Stimulated activated CD8-positive, alpha-beta memory T cell treated with anti-CD3 and anti-CD28 coated beads, Interleukin-15, amount 100 ng/mL, for 24 hours (primary cell): ENCODE measurements at regions not wholly inside any gene's neighbourhood (a gene's known extent, or its start where the extent isn't known, plus 50 kb on each side); places are given as distances from the start of the nearest gene placed in this dataset.

Experiments
- DNase-seq: peaks from one replicate; pipeline ENCODE4 v3.0.0-alpha.2; 2020; ENCODE audit warnings: low read depth

DNA sequence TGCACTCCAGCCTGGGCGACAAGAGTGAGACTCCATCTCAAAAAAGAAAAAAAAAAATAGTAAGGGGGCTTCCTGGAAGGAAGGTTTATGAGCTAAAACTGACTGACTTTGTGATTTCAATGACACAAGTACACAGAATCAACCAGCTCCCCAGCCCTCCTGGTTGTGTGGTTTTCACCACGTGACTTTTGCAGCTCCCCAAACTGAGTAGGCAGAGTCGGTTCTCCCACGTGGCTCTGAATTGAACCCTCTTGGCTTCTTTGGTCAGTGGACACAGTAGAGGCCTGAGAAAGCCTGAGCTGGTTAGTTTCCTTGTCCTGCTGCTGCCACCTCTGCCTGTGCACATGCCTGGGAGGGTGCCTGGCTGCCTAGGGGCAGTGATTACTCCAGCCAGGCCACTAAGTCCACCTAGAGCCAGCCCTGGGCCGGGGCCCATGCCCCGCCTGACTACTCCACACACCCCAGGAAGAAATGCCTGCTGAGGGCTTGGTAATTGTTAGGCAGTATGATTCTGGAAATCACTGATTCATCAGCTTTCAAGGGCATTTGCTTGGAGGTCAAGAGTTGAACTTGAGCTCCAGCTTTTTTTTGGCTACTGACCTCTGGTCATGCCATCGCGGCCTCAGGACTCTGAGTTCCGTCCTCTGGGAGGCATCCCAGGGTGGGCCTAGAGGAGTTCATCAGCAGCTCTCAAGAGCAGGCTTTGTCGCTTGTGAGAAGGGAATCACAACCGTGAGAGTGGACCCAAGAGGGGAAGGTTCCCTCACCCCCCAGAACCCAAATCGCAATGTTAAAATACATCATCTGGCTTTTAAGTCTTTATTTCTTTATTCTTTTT is 431.9 kb upstream of the HS6ST1 start:
- DNase-seq = no peak

DNA sequence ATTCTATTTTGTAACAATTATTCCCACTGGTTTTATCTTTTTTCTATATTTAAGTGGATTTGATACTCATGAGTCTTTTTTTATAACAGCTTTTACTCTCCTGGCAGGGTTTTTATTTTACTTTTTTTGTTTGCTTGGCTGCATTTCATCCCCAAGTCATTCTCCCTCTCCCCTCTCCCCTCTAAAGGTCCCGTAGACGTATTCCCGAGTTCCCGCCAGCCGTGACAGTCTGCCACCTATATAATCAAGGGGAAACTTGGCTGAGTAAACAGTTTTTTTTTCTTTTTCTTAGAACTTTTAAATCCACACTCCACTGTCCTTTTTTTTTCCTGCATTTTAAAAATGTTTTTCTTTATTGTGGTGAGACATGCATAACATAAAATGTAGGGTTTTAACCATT is 433.1 kb upstream of the HS6ST1 start:
- no peak for DNase-seq

DNA sequence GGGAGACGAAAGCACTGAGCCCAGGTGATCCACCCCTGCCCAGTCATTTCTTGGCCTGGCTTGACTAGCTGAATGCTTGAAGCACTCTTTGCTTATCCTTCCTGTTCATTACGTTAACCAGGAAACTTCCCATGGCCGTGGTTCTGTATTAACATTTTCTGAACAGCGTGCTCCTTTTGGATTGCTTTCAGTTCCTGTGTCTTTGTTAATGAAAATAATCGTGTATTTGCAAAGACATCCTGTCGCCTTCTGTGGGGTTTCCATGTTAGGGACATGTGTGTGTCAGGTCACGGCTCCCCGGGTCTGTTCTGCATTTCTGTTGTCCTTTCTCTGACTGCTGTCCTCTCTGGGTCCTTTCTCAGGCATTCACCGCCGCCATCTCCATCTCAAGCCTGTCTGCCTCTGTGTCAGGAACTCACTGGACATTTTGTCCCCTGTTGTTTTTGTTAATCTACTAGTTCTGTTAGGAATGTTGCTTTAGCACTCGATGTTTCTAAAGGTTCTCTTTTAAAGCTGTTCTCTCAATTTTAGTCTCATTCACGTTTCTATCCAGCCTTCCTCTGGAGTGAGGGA is 434.1 kb upstream of the HS6ST1 start:
- DNase-seq = no peak

DNA sequence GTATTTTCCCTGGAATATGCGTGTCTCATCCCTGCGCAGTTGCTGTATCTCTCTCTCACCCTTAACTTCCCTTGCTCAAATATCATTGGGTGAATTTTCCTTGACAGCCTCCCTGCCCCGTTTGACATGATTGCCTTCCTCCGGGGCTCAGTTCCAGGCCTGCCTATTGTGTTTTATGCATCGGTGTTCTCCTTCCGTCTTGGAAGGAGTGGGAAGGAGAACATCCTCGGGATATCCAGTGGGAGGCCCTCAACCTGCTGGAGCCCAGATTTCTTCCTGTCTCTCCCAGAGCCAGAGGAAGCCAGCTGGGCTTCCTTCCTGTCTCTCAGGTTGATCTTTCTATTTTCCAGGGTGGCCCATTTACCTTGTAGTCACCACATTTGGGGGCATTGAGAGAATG is 434.7 kb upstream of the HS6ST1 start:
- no peak for DNase-seq

DNA sequence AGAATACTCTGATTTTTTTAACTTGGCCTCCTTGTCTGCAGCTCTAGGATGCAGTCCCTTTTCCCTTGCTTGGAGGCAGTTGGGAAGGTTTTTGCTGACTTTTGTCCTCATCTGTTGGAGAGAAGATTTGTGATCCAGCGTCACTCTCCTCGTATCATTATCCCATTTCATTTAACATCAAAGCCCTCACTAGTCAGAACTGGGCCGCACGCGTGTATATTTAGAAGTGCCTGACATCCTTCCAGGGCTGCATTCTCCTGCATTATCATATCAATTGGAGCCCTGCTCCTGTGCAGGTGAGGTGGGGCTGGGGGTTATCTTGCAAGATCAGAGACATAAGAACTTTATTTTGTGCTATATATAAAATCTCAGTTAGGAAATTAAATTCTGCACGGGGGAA is 435.1 kb upstream of the HS6ST1 start:
- no peak for DNase-seq

DNA sequence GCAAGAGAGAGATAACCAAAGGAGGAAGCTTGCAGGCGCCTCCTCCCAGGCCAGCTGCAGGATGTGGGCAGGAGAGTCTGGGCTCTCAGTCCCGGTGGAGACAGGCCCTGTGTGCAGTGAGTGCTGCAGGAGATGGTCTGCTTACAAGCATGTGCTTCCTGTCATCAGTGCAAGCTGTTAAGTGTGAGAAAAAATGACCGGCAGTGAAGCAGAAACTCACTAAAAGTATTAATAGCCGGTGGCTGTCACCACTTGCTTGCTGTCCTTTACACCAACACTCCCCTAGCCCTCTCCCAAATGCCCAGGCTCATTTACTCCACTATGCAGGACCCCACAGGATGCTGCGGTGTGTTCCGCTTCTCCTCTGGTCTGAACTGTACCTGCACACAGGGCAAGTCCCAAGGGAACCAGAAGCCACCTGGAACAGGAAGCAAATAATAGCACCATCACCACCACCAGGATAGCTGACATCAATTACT is 435.6 kb upstream of the HS6ST1 start:
- DNase-seq = no peak

DNA sequence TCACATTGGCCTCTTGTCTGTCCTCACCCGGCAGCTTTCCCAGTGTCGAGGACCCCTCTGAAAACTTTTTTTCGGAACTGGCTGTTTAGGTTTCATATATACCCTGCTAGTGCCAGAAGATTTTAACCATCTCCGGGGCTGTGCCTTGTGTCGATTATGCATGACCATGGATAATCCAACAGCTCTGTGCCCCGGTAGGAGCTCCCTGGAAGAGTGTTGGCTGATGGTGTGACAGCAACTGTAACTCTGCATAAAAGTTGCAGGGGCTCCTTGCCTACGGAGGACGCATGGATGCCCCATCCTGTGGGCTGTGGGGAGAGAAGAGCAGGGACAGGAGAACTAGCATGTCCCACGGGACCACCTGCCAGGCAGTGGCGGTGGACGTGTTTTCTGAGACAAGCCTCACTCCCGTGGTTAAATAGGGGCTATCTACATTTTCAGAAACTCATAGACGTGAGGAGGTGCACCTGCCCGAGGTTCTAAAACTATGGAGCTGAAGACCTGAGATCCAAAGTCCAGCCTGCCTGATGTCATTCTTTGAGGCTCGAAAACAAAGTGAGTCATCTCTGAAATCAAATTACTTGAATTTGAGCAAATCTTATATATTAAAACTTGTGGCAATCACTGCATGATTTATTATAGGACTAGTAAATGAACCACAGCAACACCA is 437.2 kb upstream of the HS6ST1 start:
- no peak for DNase-seq

DNA sequence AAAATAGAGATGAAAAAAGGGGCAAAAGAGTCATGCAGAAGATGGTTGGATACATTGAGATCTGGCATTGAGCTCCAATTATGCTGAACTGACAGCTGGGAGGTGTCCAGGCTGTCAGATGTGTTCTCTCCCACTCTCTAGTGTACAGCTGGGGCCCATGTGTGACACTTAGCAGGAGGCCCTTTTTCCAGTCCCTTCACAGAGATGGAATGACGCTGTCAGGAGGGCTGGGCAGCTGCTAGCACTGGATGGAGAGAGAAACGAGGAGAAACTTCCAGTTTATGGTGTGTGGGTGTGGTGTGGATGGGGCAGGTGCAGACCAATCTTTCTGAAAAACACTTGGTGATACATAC is 437.7 kb upstream of the HS6ST1 start:
- DNase-seq = no peak

DNA sequence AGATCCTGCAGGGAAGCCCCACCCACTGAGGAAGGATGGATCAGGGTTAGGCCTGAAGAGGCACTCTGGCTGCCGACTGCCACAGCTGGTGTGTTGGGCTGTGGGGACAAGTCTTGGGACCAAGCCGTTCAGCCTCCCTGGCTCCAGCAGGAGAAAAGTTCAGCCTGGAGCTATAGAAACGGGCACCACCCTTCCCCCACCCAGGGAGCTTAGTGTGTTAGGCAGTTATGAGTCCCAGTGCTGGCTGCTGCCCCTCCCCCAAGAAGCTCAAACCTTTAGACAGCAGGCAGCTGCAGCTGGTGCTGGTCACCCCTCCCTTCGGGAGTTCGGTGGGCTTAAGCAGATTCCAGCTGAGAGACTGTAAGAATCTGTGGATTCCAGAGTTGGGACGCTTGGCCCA is 447.1 kb upstream of the HS6ST1 start:
- no peak for DNase-seq

DNA sequence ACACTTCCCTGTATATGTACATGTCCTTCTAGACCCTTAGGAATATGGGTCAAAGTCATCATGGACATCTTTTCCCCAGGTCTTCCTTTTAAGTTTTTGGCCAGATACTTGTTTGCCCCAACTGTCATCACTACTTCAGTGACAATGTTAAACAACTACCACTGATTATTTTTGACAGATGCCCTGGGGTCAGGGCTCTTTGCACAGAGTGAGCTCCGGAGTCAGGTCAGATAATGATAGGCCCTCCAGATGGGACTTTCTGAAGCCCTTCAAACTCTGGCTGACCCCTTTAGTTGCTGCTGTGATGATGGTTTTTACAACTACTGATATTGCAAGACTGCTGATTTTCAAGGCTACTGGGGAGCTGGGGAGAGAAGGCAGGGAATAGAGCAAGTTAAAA is 449.4 kb upstream of the HS6ST1 start:
- no peak for DNase-seq

DNA sequence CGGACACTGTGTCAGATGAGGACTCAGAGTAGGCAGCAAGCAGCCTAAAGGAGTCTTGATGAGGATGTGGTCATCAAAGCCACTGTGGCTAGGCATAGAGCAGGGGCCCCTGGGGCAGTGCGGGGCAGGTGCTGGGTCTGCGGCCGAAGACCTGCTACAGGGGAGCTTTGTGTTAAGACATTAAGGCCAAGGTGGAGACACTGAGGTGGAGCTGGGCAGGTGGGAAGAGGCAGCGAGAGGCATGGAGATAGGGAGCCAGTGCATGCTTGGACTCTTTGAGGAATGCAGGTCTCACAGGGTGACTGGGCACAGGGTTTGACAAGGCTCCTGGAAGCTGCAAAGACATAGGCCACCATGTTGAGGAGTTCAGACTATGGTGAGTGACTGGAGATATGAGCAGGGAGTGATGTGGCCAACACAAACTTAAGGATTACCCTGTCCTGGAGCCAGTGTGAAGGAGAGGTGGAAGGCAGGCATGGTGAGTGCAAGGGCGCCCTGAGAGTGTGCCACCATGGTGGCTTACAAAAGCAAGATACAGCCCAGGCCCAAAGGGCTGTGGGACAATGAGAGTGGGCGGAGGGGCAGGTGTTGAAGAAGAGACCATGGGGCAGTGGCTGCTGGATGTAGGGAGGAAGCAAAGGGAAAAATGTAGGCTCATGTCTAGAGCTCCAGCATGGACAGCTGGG is 450.9 kb upstream of the HS6ST1 start:
- DNase-seq = no peak

DNA sequence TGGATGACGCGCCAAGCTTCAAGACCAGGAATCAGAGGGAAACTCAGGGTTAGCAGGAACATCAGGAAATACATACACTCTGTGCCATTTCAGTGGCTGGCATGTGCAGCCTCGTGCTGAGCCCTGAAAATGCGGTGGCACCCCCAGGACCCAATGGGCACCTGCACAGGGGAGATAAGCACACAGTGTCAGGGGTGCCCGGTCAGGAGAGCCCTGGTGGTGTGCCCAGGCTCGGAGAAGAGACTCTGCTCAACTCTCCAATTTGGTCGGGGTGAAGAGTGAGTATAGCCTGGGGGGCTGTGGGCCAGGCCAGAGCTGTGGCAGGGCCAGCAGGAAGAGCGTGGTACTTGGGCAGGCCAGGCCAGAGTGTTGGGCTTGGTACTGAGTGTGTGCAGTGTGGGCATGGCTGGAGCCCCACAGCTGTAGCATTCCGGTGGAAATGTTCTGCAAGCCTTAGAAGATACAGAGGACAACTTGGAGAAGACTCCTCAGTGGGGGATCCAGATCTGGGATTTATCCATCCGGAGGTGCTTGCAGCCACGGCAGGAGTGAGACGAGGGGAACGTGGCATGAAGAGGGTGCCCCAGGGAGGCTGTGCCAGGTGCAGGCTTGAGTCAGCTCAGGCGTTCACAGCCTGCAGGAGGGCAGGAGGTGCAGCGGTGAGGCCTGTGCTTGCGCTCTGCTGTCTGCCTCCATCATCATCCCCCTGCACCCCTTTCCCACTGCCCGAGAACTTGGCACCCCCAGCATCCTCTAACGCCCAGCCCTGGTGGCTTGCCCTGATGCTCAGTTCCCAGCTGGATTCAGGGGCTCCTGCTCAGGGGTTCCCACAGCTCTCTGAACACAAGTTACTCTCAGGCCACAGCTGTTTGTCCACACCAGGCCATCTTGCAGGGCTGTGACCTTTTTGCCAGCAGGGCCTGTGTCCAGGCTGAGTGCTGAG is 451.7 kb upstream of the HS6ST1 start:
- DNase-seq = no peak

DNA sequence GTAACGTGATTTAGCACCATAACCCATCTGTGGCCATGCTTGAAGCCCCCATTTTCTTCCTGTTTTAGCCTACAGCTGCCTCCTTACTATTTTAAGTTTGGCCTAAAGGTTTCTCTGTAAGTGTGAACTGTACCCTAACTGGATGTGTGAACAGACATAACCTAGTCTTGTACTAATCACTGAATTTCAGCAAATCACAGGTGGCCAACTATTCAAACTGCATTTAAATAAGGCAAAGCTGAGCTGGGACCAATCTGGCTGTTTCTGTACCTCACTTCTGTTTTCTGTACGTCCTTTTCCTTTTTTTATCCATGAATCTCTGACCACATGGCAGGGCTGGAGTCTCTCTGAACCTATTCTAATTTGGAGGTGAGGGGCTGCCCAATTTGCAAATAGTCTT is 452.7 kb upstream of the HS6ST1 start:
- DNase-seq = no peak

DNA sequence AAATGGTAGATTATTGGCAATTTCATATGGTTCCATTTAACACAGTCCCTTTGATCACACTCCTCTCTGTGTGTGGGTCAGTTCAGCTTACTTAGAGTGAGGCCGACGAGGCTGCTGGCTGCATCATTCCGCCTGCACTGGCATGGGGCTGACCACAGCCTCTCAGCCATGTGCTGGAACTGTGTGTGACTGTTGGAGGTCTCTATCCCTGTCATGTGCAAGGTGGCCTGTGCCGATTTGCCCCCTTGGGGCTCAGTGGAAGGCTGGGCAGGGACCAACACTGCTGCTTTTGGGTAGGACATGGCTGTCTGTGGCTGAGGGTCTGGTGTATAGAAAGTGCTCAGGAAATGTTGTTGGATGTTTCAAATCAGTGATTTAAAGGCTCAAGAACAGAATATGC is 454.0 kb upstream of the HS6ST1 start:
- DNase-seq = no peak

DNA sequence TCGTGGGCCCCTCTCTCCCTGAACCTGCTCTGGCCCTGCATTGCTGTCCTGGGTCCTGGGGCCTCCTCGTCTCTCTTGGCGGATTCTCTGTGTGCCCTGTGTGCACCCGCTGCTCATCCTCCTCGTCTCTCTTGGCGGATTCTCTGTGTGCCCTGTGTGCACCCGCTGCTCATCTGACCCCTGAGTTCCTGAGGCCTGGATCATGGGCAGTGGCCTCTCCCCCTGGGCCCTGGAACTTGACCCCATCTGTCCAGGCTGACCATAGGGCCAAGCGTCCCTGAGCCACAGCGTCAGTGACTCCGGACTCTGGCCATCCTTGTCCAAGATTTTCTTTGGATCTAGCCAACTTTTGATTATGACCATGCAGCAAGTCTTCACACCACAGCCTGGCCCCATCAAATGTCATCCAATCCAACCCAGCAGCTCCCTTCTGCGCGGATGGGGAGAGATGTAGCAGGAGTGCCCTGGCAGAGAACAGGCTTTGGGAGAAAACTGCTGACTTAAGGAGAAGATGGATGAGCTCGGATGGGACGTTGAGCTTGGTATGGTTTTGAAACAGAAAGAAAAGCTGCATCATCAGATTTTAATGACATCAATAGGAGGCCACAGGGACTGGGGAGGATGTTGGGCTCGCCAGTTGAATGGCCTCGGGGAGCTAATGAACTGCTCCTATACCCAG is 455.1 kb upstream of the HS6ST1 start:
- DNase-seq = no peak

DNA sequence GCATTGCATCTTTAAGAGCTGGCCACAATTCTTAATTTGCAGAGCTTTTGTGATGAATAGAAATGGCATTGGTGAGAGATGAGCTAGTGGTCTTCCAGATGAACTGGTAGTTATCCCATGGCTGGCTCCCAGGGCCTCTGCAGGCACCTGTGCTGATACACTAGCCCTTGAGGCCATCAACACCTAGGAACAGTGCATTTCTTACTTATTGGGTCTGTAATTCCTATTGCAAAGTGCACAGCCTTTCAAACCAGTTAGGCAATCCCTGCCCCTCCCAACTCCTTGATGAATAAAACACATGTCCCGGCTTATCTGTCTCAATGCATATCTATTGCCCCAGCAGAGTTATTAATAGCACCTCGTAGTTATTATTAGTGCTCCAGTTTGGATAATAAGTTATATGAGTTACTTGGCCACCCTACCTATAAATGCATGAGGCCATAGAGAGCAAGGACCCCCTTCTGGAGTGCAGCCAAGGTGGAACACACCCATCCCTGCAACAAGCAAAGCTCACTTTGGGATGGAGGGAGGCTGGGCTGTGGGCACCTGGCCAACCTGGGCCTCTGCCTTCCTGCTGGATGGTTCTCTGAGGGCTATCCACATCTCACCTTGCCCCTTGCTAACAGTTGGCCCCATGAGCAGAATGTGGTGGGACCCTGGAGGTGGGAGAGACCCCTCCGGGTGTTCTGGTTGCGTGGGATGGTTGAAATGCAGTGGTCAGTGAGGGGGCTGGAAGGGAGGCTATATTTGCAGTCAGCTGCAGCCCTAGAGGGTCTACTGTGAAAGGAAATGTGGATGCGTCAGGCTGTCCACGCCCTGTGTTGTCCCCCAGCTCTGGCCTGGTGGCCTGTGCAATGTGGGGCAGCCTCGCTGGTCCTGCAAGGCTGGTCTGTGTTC is 455.9 kb upstream of the HS6ST1 start:
- DNase-seq = no peak

DNA sequence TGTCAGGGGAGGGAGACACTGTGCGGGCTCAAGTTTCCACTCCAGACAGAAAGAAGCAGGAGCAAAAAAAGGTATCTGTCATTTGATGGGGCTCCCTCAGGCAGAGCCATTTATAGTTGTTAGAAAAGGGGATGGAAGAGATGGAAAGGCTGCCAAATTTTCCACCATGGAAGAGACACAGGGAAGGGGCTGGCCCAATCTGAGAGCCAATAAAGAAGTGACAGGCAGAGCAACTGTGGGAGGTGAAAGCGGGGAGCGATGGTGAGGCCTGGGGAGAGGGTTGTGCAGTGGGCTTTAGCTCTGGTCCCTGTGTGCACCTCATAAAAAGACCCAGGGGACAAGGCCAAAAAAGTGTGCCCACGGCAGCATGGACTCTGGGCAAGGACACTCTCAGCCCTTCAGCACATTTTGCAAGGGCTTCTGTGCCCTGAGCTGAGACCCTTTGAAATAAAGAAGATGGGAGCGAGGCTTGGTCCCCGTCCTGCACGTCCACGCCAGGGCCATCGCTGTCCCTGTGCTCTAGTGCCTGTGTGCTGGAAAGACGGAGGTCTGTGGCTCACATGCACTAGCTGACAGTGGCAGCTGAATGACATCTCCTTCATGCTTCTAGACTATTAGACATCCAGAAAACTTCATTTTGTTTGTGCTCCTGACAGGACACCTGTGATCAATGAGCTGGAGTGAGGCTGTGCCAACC is 456.7 kb upstream of the HS6ST1 start:
- DNase-seq = no peak

DNA sequence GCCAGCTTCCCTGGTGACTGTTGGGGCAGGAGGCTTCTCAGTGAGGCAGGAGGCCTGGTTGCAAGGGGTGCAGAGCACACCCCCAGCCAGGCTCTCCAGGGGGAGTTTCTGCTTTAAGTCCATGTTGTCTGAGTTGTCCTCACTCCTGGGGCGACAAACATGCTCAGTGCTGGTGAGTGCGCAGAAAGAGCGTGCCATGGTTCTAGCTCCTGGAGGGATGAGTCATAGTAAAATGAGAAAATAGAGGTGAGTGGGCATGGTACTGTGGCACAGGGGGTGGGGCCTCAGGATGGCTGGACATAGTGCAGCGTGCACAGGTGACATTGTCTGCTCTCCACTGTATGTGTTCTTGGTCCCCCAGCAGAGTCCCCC is 457.2 kb upstream of the HS6ST1 start:
- no peak for DNase-seq

DNA sequence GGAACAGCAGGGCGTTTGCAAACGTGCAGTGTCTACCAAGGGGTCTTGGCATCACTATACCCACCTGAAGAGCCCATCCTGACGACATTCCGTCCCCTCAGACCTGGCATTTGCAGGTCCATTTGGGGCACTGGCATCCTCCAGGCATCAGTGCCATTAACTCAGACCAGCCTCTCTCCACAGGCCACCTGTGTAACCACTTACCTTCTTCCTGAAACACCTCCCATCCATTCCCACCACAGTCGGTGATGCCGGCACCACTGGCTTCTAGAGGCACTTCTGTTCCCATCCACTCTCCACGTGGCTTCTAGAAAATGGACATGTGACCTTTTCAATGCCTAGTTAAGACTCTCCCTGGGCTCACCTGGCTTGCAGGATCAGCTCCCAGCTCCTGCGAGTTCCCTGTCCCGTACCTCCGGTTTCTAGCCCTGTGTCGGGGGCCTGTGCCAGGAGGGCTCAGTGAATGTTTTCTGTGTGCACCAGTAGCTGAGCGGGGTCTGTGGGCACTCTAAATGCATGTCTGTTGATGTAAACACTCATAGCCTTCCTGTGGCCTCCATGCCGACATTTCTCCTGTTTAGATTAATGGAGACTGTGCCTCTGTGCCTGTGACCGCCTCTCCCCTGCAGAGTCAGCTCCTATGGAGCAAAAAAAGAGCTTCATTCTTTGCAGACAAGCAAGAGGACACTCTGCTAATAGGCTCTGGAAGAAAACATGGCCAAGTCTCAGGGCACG is 458.0 kb upstream of the HS6ST1 start:
- DNase-seq = no peak
